C4-2B (cell line): ENCODE measurements at regions not wholly inside any gene's neighbourhood (a gene's known extent, or its start where the extent isn't known, plus 50 kb on each side); places are given as distances from the start of the nearest gene placed in this dataset.

Experiments
- H3K27ac ChIP-seq: fragments of 450-650 bp; 2 replicates; pipeline ENCODE4 v1.5.1; 2017
- CTCF ChIP-seq: fragments of 450-650 bp; conservative IDR thresholded peaks from 2 replicates; pipeline ENCODE4 v1.5.1; 2017; ENCODE audit warnings: mild to moderate bottlenecking
- ZFX ChIP-seq: fragments of 450-650 bp; IDR thresholded peaks from 2 replicates; pipeline ENCODE4 v1.6.1; 2017

GRCh38 chr12:19783547-19784444 lies 344.5 kb downstream of the AEBP2 start:
- no peak for TF ChIP-seq ZFX
- TF ChIP-seq CTCF = no peak
- no peak overlapping the region for H3K27ac ChIP-seq

- no peak overlapping the region for H3K27ac ChIP-seq
- no peak for TF ChIP-seq CTCF
- TF ChIP-seq ZFX = no peak
These were observed 352.7 kb downstream of the AEBP2 start for GRCh38 chr12:19792028-19792427.

GRCh38 chr12:19794116-19794515 lies 354.8 kb downstream of the AEBP2 start:
- no peak overlapping the region for H3K27ac ChIP-seq
- TF ChIP-seq CTCF (no peak), ZFX (no peak)

GRCh38 chr12:19799216-19799615 lies 359.9 kb downstream of the AEBP2 start:
- H3K27ac ChIP-seq = no peak overlapping the region
- no peak for TF ChIP-seq ZFX
- no peak for TF ChIP-seq CTCF

- no peak overlapping the region for H3K27ac ChIP-seq
- TF ChIP-seq ZFX (no peak), CTCF (no peak)
These were observed 360.8 kb downstream of the AEBP2 start for GRCh38 chr12:19799895-19800602.

GRCh38 chr12:19800884-19801283 lies 361.6 kb downstream of the AEBP2 start:
- no peak for TF ChIP-seq ZFX
- TF ChIP-seq CTCF = no peak
- no peak overlapping the region for H3K27ac ChIP-seq

GRCh38 chr12:19801941-19802340 lies 362.6 kb downstream of the AEBP2 start:
- no peak for TF ChIP-seq ZFX
- no peak for TF ChIP-seq CTCF

More at GRCh38 chr12:19801941-19802340, 362.6 kb downstream of the AEBP2 start:
- no peak overlapping the region for H3K27ac ChIP-seq
